ENCODE measurements at regions not wholly inside any gene's neighbourhood (a gene's known extent, or its start where the extent isn't known, plus 50 kb on each side); places are given as distances from the start of the nearest gene placed in this dataset.
"Not testable (repeated sequence)": the region's sequence is repeated elsewhere in the genome, so short reads cannot be mapped to it uniquely, and the experiment has no call there.

GRCh38 chr11:45407226-45407625, 121.1 kb upstream of the SYT13 start:
- Histone ChIP-seq H2AFZ (ENCODE audit: low read length) (no peak overlapping the region), H3K4me1 (ENCODE audit: insufficient read depth, low read length, severe bottlenecking) (no peaks in the 10 kb centered on the region), H3K9ac (ENCODE audit: low read length) (no peak overlapping the region), H3K9me3 (ENCODE audit: low read length) (no peaks in the 10 kb centered on the region), H3K9me2 (ENCODE audit: low read depth, low read length) (no peaks in the 10 kb centered on the region), H4K20me1 (ENCODE audit: insufficient read depth, low read length) (no peaks in the 10 kb centered on the region), H3K27me3 (ENCODE audit: insufficient read depth, low read length) (no peaks in the 10 kb centered on the region; the same call in 1 of the 2 replicates), H3K36me3 (ENCODE audit: insufficient read depth, low read length) (no peaks in the 10 kb centered on the region), H3K27ac (ENCODE audit: low read depth, low read length, poor library complexity, severe bottlenecking) (no peak overlapping the region), H3F3A (ENCODE audit: insufficient read depth, low read length) (no peaks in the 10 kb centered on the region), H3K79me2 (ENCODE audit: insufficient read depth, low read length) (no peaks in the 10 kb centered on the region), H3K4me2 (ENCODE audit: low read length) (no peak overlapping the region), H3K4me3 (ENCODE audit: low read depth, low read length, poor library complexity, severe bottlenecking) (no peak overlapping the region)
- no peak for TF ChIP-seq EZH2 (IDR thresholded peaks at IDR 0.05; ENCODE audit: borderline replicate concordance, low read length)
- TF ChIP-seq CTCF (IDR thresholded peaks at IDR 0.05; ENCODE audit: low read length), result no peak

- no peaks in the 10 kb centered on the region for H3F3A ChIP-seq (ENCODE audit: insufficient read depth, low read length)
- H3K36me3 ChIP-seq (ENCODE audit: insufficient read depth, low read length), result no peaks in the 10 kb centered on the region
- H3K4me3 ChIP-seq (ENCODE audit: low read depth, low read length, poor library complexity, severe bottlenecking), result no peak overlapping the region
- no peaks in the 10 kb centered on the region for H3K9me2 ChIP-seq (ENCODE audit: low read depth, low read length)
- TF ChIP-seq CTCF (IDR thresholded peaks at IDR 0.05; ENCODE audit: low read length) (peak; percentile 42), EZH2 (IDR thresholded peaks at IDR 0.05; ENCODE audit: borderline replicate concordance, low read length) (no peak)
- no peaks in the 10 kb centered on the region for H3K79me2 ChIP-seq (ENCODE audit: insufficient read depth, low read length)
- no peaks in the 10 kb centered on the region for H3K9me3 ChIP-seq (ENCODE audit: low read length)
- H3K4me1 ChIP-seq (ENCODE audit: insufficient read depth, low read length, severe bottlenecking), result no peaks in the 10 kb centered on the region
- no peak overlapping the region for H3K27ac ChIP-seq (ENCODE audit: low read depth, low read length, poor library complexity, severe bottlenecking)
- no peak overlapping the region for H3K4me2 ChIP-seq (ENCODE audit: low read length)
- H3K27me3 ChIP-seq (ENCODE audit: insufficient read depth, low read length), result no peaks in the 10 kb centered on the region; the same call in 1 of the 2 replicates
- H2AFZ ChIP-seq (ENCODE audit: low read length), result no peak overlapping the region
- no peak overlapping the region for H3K9ac ChIP-seq (ENCODE audit: low read length)
- H4K20me1 ChIP-seq (ENCODE audit: insufficient read depth, low read length), result no peaks in the 10 kb centered on the region
Observed at GRCh38 chr11:45405916-45406670, 120.0 kb upstream of the SYT13 start.

DNA sequence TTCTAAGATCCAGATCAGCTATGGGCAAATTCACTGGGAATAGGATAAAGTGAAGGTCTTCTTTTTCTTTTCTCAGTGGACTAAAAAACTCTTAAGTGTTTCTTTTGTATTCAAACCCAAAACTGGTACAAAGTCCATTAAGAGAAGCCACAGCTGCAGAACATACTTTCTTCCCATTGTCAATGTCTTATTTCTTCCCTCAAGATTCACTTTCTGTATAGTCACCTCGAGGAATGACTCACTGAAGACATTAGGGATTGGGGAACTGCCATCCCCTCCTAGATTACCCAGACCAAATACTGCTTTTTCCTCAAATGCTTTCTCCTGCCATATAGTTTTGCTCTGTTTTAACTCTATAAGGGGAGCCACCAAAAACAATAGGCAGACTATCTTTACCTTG, 117.4 kb upstream of the SYT13 start:
- not testable (repeated sequence) for H2AFZ ChIP-seq (ENCODE audit: low read length); H3K9ac ChIP-seq (ENCODE audit: low read length); H3K4me1 ChIP-seq (ENCODE audit: insufficient read depth, low read length, severe bottlenecking); H3K27me3 ChIP-seq (ENCODE audit: insufficient read depth, low read length); H3K4me2 ChIP-seq (ENCODE audit: low read length); H4K20me1 ChIP-seq (ENCODE audit: insufficient read depth, low read length); H3K4me3 ChIP-seq (ENCODE audit: low read depth, low read length, poor library complexity, severe bottlenecking); H3K27ac ChIP-seq (ENCODE audit: low read depth, low read length, poor library complexity, severe bottlenecking); H3F3A ChIP-seq (ENCODE audit: insufficient read depth, low read length); H3K9me3 ChIP-seq (ENCODE audit: low read length); H3K36me3 ChIP-seq (ENCODE audit: insufficient read depth, low read length); H3K9me2 ChIP-seq (ENCODE audit: low read depth, low read length); H3K79me2 ChIP-seq (ENCODE audit: insufficient read depth, low read length)
